GM19035 (cell line): ENCODE measurements at regions not wholly inside any gene's neighbourhood (a gene's known extent, or its start where the extent isn't known, plus 50 kb on each side); places are given as distances from the start of the nearest gene placed in this dataset.

Experiments used
- ATAC-seq: cut with Tn5 transposase; IDR thresholded peaks from one replicate; pipeline ENCODE4 v1.9.1; 2021; ENCODE audit not compliant: unreplicated experiment

- ATAC-seq: no peak
These were observed 49.9 kb upstream of the OR4E1 start for GRCh38 chr14:21723431-21724045.
